Keratinocyte (primary cell): ENCODE measurements at regions not wholly inside any gene's neighbourhood (a gene's known extent, or its start where the extent isn't known, plus 50 kb on each side); places are given as distances from the start of the nearest gene placed in this dataset.

Experiments used
- DNase-seq: peaks from one replicate; pipeline ENCODE4 v3.0.0-alpha.2; 2011; ENCODE audit warnings: low read depth, missing footprints, low spot score
- FAIRE-seq: peaks from 2 replicates; lab custom pipeline; 2011; peaks lifted over from hg19 to GRCh38; lab: Jason Lieb, UNC
- H2AFZ ChIP-seq: 2 replicates; pipeline ENCODE4 v1.6.0; 2012; ENCODE audit warnings: low read length, control low read depth, inconsistent platforms; ENCODE audit not compliant: control insufficient read depth
- H3K27ac ChIP-seq: 2 replicates; pipeline ENCODE4 v1.5.1; 2011; ENCODE audit warnings: low read length; ENCODE audit not compliant: control insufficient read depth, insufficient read depth
- H3K27me3 ChIP-seq: 3 replicates; pipeline ENCODE4 v1.6.0; 2011; ENCODE audit warnings: low read length; ENCODE audit not compliant: control insufficient read depth, insufficient read depth; ENCODE audit errors: extremely low read depth
- H3K36me3 ChIP-seq, 2 experiments: 2 replicates in 1 of 2; 3 replicates in 1 of 2; pipeline ENCODE4 v1.5.1; 2011; ENCODE audit warnings: low read length in 2 of 2, mild to moderate bottlenecking in 1 of 2; ENCODE audit not compliant: control insufficient read depth in 2 of 2, insufficient read depth in 2 of 2; ENCODE audit errors: extremely low read depth in 1 of 2
- H3K4me1 ChIP-seq: 3 replicates; pipeline ENCODE4 v1.5.1; 2011; ENCODE audit warnings: low read length; ENCODE audit not compliant: control insufficient read depth, insufficient read depth; ENCODE audit errors: extremely low read depth
- H3K4me2 ChIP-seq: 3 replicates; pipeline ENCODE4 v1.6.0; 2011; ENCODE audit warnings: low read depth, low read length; ENCODE audit not compliant: control insufficient read depth, insufficient read depth; ENCODE audit errors: extremely low read depth
- H3K4me3 ChIP-seq, 3 experiments: fragments of 200-600 bp in 1 of 3; sonication (generic) in 1 of 3; 2 replicates in 2 of 3; 3 replicates in 1 of 3; pipeline ENCODE4 v1.5.1; 2011 to 2016; ENCODE audit warnings: low read length in 3 of 3, mild to moderate bottlenecking in 3 of 3, control low read depth in 2 of 3, inconsistent platforms in 1 of 3, low read depth in 1 of 3, mixed read lengths in 1 of 3, mixed run types in 1 of 3, moderate library complexity in 1 of 3; ENCODE audit not compliant: control insufficient read depth in 2 of 3, insufficient read depth in 2 of 3; ENCODE audit errors: extremely low read depth in 1 of 3
- H3K79me2 ChIP-seq: 2 replicates; pipeline ENCODE4 v1.6.0; 2012; ENCODE audit warnings: low read length; ENCODE audit not compliant: control insufficient read depth, insufficient read depth
- H3K9ac ChIP-seq: 3 replicates; pipeline ENCODE4 v1.6.0; 2011; ENCODE audit warnings: low read length; ENCODE audit not compliant: control insufficient read depth, insufficient read depth; ENCODE audit errors: extremely low read depth
- H3K9me1 ChIP-seq: 3 replicates; pipeline ENCODE4 v1.6.0; 2011; ENCODE audit warnings: low read length; ENCODE audit not compliant: control insufficient read depth, insufficient read depth; ENCODE audit errors: extremely low read depth
- H3K9me3 ChIP-seq: 2 replicates; pipeline ENCODE4 v1.5.1; 2012; ENCODE audit warnings: low read depth, low read length; ENCODE audit not compliant: control insufficient read depth
- H4K20me1 ChIP-seq: 3 replicates; pipeline ENCODE4 v1.6.0; 2011; ENCODE audit warnings: low read length; ENCODE audit not compliant: control insufficient read depth, insufficient read depth; ENCODE audit errors: extremely low read depth
- CTCF ChIP-seq, 3 experiments: IDR thresholded peaks in 1 of 3; conservative IDR thresholded peaks in 1 of 3; optimal IDR thresholded peaks in 1 of 3; 2 replicates in 2 of 3; 3 replicates in 1 of 3; pipeline versions ENCODE3 to v1.5.1; 2011; ENCODE audit warnings: low read length in 3 of 3, mild to moderate bottlenecking in 3 of 3, moderate library complexity in 2 of 3, control low read depth in 1 of 3, inconsistent platforms in 1 of 3; ENCODE audit not compliant: insufficient read depth in 2 of 3; ENCODE audit errors: extremely low read depth in 1 of 3
- EZH2 ChIP-seq: IDR thresholded peaks from one replicate; pipeline ENCODE4 v1.6.1; 2012; ENCODE audit warnings: inconsistent platforms, mild to moderate bottlenecking, low read length, moderate library complexity
- dilution Hi-C: fragments of 300-500 bp; cut with MboI; formaldehyde crosslinking; loops from one replicate; pipeline ENCODE4 v1.7.0; 2020; ENCODE audit warnings: low sequenced_read_pairs; ENCODE audit not compliant: extremely low pct_ligation_motif_present

- peaks cover 3 to 6% of the 10 kb centered on the region in 2 experiments for H3K36me3 ChIP-seq
- DNase-seq, result no peak
- no peaks in the 10 kb centered on the region for H3K27me3 ChIP-seq
- H3K9me1 ChIP-seq, result peaks cover 2% of the 10 kb centered on the region
- FAIRE-seq, result peak; percentile 94
- H3K4me3 ChIP-seq, result peak overlapping the region; percentile 43 to 73 (median 73)
- peak overlapping the region; percentile 89 for H3K27ac ChIP-seq
- dilution Hi-C loops, result no loop called here
- no peaks in the 10 kb centered on the region for H3K9me3 ChIP-seq
- peak overlapping the region; percentile 89 for H3K4me2 ChIP-seq
- H3K9ac ChIP-seq, result peak overlapping the region; percentile 87
- H2AFZ ChIP-seq, result peak overlapping the region; percentile 42
- H3K79me2 ChIP-seq, result peaks cover 31% of the 10 kb centered on the region
- no peaks in the 10 kb centered on the region for H4K20me1 ChIP-seq
- H3K4me1 ChIP-seq, result peaks cover 37% of the 10 kb centered on the region
- TF ChIP-seq CTCF (optimal IDR thresholded peaks at IDR 0.05 in 1 of 3, IDR thresholded peaks at IDR 0.05 in 1 of 3, conservative IDR thresholded peaks at IDR 0.05 in 1 of 3; ENCODE audit: extremely low read depth in 1 of 3, insufficient read depth in 2 of 3, low read length in 3 of 3) (no peak), EZH2 (no peak)
Measured at GRCh38 chr17:77280304-77281121, 139.7 kb downstream of the SEC14L1 start.

GRCh38 chr17:77281122-77281903 is 140.5 kb downstream of the SEC14L1 start:
- Histone ChIP-seq H3K27ac (peak overlapping the region; percentile 93), H3K4me3 (peak overlapping the region; percentile 69 to 91 (median 84)), H3K9me3 (no peaks in the 10 kb centered on the region), H3K9ac (peak overlapping the region; percentile 97), H4K20me1 (no peaks in the 10 kb centered on the region), H3K4me1 (peaks cover 45% of the 10 kb centered on the region), H3K9me1 (peaks cover 2% of the 10 kb centered on the region), H3K79me2 (peaks cover 31% of the 10 kb centered on the region), H2AFZ (no peak overlapping the region), H3K27me3 (no peaks in the 10 kb centered on the region), H3K36me3 (peaks cover 3 to 6% of the 10 kb centered on the region in 2 experiments), H3K4me2 (peak overlapping the region; percentile 67)
- peak in 1 of 3 experiments; percentile 76 for TF ChIP-seq CTCF (optimal IDR thresholded peaks at IDR 0.05 in 1 of 3, IDR thresholded peaks at IDR 0.05 in 1 of 3, conservative IDR thresholded peaks at IDR 0.05 in 1 of 3; ENCODE audit: extremely low read depth in 1 of 3, insufficient read depth in 2 of 3, low read length in 3 of 3)
- TF ChIP-seq EZH2, result no peak
- FAIRE-seq (no peak), DNase-seq (no peak)
- dilution Hi-C loops, result no loop called here
